ENCODE measurements at regions not wholly inside any gene's neighbourhood (a gene's known extent, or its start where the extent isn't known, plus 50 kb on each side); places are given as distances from the start of the nearest gene placed in this dataset.

DNA sequence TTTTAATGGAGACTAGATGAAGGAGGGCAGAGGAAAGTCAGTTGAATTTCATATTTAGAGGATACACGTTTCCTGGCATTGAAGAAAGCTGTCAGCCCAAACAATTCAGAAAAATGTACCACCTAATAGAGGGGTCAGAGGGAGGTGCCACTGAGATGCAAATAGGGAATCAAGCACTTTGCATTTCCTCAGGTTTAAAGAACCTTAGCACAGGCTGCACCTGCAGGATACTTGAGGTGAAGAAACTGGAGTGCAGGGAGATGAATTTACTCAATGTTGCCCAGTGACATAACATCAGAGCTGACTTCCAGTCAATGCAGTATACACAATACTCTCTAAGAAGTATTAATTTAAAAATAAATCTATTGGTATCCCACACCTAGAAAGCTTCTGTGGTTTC is 67.0 kb upstream of the MAST4 start:
- Mint-ChIP-seq H3K4me1 (no peaks in the 10 kb centered on the region), H3K27ac (no peak overlapping the region), H3K4me3 (no peak overlapping the region), H3K36me3 (ENCODE audit: low read depth) (no peaks in the 10 kb centered on the region), H3K27me3 (peaks cover 22% of the 10 kb centered on the region), H3K9me3 (no peaks in the 10 kb centered on the region)
- CTCF ChIA-PET, result interaction anchor here (0.6 to 1.7 kb wide), 2 partner anchors 11 to 80 kb away, joined by 3 to 6 read pairs; no protein-coding TSS in a partner anchor
- POLR2A ChIA-PET, result interaction anchor here (0.6 kb wide), 1 partner anchor 140 kb away, joined by 5 read pairs; no protein-coding TSS in a partner anchor
- DNase-seq, result no peak

GRCh38 chr5:66529704-66530103 is 66.5 kb upstream of the MAST4 start:
- no peak for DNase-seq
- peaks cover 19% of the 10 kb centered on the region for H3K27me3 Mint-ChIP-seq
- no peak overlapping the region for H3K27ac Mint-ChIP-seq
- ChIA-PET POLR2A (interaction anchor here (0.6 kb wide), 1 partner anchor 140 kb away, joined by 5 read pairs; no protein-coding TSS in a partner anchor), CTCF (interaction anchor here (0.6 kb wide), 1 partner anchor 80 kb away, joined by 3 read pairs; no protein-coding TSS in a partner anchor)
- no peaks in the 10 kb centered on the region for H3K4me1 Mint-ChIP-seq
- no peaks in the 10 kb centered on the region for H3K9me3 Mint-ChIP-seq
- H3K36me3 Mint-ChIP-seq (ENCODE audit: low read depth), result no peaks in the 10 kb centered on the region
- H3K4me3 Mint-ChIP-seq, result no peak overlapping the region

GRCh38 chr5:66538126-66538525 is 58.1 kb upstream of the MAST4 start:
- DNase-seq, result no peak
- ChIA-PET CTCF (no interaction called here), POLR2A (no interaction called here)
- Mint-ChIP-seq H3K27me3 (no peaks in the 10 kb centered on the region), H3K4me1 (peaks cover 3% of the 10 kb centered on the region), H3K36me3 (ENCODE audit: low read depth) (no peaks in the 10 kb centered on the region), H3K9me3 (no peaks in the 10 kb centered on the region), H3K4me3 (no peak overlapping the region), H3K27ac (no peak overlapping the region)

GRCh38 chr5:66538531-66538930 is 57.7 kb upstream of the MAST4 start:
- CTCF ChIA-PET, result no interaction called here
- Mint-ChIP-seq H3K27ac (no peak overlapping the region), H3K36me3 (ENCODE audit: low read depth) (no peaks in the 10 kb centered on the region), H3K9me3 (no peaks in the 10 kb centered on the region), H3K4me3 (no peak overlapping the region), H3K4me1 (peaks cover 3% of the 10 kb centered on the region), H3K27me3 (no peaks in the 10 kb centered on the region)
- DNase-seq, result no peak
- POLR2A ChIA-PET, result no interaction called here

- POLR2A ChIA-PET, result no interaction called here
Measured at GRCh38 chr5:66540078-66540477, 56.1 kb upstream of the MAST4 start.

GRCh38 chr5:66542711-66543110 is 53.5 kb upstream of the MAST4 start:
- Mint-ChIP-seq H3K27me3 (no peaks in the 10 kb centered on the region), H3K4me3 (no peak overlapping the region), H3K9me3 (no peaks in the 10 kb centered on the region), H3K27ac (no peak overlapping the region), H3K36me3 (ENCODE audit: low read depth) (no peaks in the 10 kb centered on the region), H3K4me1 (peaks cover 3% of the 10 kb centered on the region)
- CTCF ChIA-PET, result no interaction called here
- POLR2A ChIA-PET, result no interaction called here
- DNase-seq, result no peak

More at GRCh38 chr5:66540078-66540477, 56.1 kb upstream of the MAST4 start:
- no peak for DNase-seq
- no peak overlapping the region for H3K27ac Mint-ChIP-seq
- CTCF ChIA-PET, result interaction anchor here (0.6 to 1.0 kb wide), 2 partner anchors 12 to 236 kb away, joined by 3 to 6 read pairs; no protein-coding TSS in a partner anchor
- H3K27me3 Mint-ChIP-seq, result no peaks in the 10 kb centered on the region
- no peak overlapping the region for H3K4me3 Mint-ChIP-seq
- H3K36me3 Mint-ChIP-seq (ENCODE audit: low read depth), result no peaks in the 10 kb centered on the region
- H3K9me3 Mint-ChIP-seq, result no peaks in the 10 kb centered on the region
- peaks cover 3% of the 10 kb centered on the region for H3K4me1 Mint-ChIP-seq
